ENCODE measurements at regions not wholly inside any gene's neighbourhood (a gene's known extent, or its start where the extent isn't known, plus 50 kb on each side); places are given as distances from the start of the nearest gene placed in this dataset.
"Not testable (repeated sequence)": the region's sequence is repeated elsewhere in the genome, so short reads cannot be mapped to it uniquely, and the experiment has no call there.

DNA sequence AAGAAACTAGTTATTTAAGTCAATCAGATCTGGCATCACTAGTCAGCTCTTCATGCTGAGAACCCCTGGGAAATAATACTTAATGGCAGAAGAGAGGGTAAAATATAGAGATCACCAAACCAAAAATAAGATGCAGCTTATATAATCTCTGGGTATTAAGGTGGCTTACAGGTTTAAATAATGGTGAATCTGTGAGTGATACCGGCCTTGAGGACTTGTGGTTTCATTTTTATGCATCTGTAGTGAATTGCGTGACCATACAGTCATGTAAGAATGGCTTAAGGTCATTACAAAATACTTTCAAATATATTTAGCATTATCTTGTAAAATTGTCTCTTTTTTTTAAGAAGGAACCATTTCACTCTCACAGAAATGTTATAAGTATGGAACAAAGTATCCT lies 1192.2 kb downstream of the RPIA start:
- not testable (repeated sequence) for H3F3A ChIP-seq (ENCODE audit: insufficient read depth, low read length, poor library complexity, severe bottlenecking); H3K27ac ChIP-seq (ENCODE audit: low read length); H3K4me3 ChIP-seq (ENCODE audit: low read length); H3K4me2 ChIP-seq (ENCODE audit: low read length); H4K20me1 ChIP-seq (ENCODE audit: insufficient read depth); H2AFZ ChIP-seq (ENCODE audit: low read depth, low read length); H3K79me2 ChIP-seq (replicated peaks; ENCODE audit: insufficient read depth, low read length); H3K27me3 ChIP-seq (ENCODE audit: insufficient read depth, low read depth, low read length); H3K9me3 ChIP-seq (ENCODE audit: low read length); H3K9ac ChIP-seq (ENCODE audit: low read length); H3K36me3 ChIP-seq (ENCODE audit: insufficient read depth, low read length); H3K9me2 ChIP-seq (ENCODE audit: insufficient read depth, low read length)

DNA sequence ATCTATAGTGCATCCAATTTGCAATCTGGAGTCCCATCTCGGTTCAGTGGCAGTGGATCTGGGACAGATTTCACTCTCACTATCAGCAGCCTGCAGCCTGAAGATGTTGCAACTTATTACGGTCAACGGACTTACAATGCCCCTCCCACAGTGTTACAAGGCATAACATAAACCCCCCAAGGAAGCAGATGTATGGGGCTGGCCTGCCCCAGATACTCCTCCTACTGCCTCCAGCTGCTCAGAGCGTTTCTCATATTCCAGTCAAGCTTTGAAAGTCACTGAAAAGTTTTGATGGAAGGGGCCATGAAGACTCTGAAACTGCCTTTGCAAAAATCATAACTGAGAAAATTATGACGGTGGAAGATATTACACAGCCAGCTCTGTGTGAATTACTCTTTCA lies 1193.6 kb downstream of the RPIA start:
- H4K20me1 ChIP-seq (ENCODE audit: insufficient read depth); H3K27ac ChIP-seq (ENCODE audit: low read length); H2AFZ ChIP-seq (ENCODE audit: low read depth, low read length); H3K4me3 ChIP-seq (ENCODE audit: low read length); H3K4me2 ChIP-seq (ENCODE audit: low read length); H3K79me2 ChIP-seq (replicated peaks; ENCODE audit: insufficient read depth, low read length); H3K36me3 ChIP-seq (ENCODE audit: insufficient read depth, low read length); H3K27me3 ChIP-seq (ENCODE audit: insufficient read depth, low read depth, low read length); H3K9me2 ChIP-seq (ENCODE audit: insufficient read depth, low read length); H3K9ac ChIP-seq (ENCODE audit: low read length); H3K9me3 ChIP-seq (ENCODE audit: low read length); H3F3A ChIP-seq (ENCODE audit: insufficient read depth, low read length, poor library complexity, severe bottlenecking): not testable (repeated sequence)

- H3F3A ChIP-seq (ENCODE audit: insufficient read depth, low read length, poor library complexity, severe bottlenecking); H3K36me3 ChIP-seq (ENCODE audit: insufficient read depth, low read length); H3K4me3 ChIP-seq (ENCODE audit: low read length); H3K27me3 ChIP-seq (ENCODE audit: insufficient read depth, low read depth, low read length); H2AFZ ChIP-seq (ENCODE audit: low read depth, low read length); H3K9me3 ChIP-seq (ENCODE audit: low read length); H3K9me2 ChIP-seq (ENCODE audit: insufficient read depth, low read length); H3K9ac ChIP-seq (ENCODE audit: low read length); H3K27ac ChIP-seq (ENCODE audit: low read length); H4K20me1 ChIP-seq (ENCODE audit: insufficient read depth); H3K4me2 ChIP-seq (ENCODE audit: low read length); H3K79me2 ChIP-seq (replicated peaks; ENCODE audit: insufficient read depth, low read length): not testable (repeated sequence)
Measured at GRCh38 chr2:89888693-89889092, 1197.2 kb downstream of the RPIA start.

DNA sequence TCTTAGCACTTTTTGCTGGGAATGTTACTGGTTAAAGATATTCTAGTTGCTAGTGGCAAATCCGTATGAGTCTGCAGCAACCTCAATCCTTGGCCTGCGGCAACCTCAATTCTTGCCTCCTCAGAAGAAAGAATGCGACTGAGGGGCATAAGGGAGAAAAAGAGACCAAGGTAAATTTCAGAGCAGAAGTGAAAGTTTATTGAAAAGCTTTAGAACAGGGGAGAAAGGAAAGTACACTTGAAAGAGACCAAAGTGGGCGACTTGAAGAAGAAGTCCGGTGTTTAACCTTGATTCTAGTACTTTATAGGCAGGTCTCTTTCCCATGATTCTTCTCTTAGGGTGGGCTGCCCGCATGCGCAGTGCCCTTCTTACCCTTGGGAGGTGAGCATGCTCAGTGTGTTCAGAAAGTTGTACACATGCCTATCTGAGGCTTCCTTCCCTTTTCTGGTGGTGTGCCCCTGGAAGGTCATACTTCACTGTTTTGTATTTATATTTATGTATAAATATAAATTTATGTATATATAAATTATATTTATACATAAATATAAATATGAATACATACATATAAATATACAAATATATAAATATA lies 1198.8 kb downstream of the RPIA start:
- not testable (repeated sequence) for H3K9me2 ChIP-seq (ENCODE audit: insufficient read depth, low read length); H3K79me2 ChIP-seq (replicated peaks; ENCODE audit: insufficient read depth, low read length); H3F3A ChIP-seq (ENCODE audit: insufficient read depth, low read length, poor library complexity, severe bottlenecking)

GRCh38 chr2:89894988-89895387 lies 1203.5 kb downstream of the RPIA start:
- H3K9me2 ChIP-seq (ENCODE audit: insufficient read depth, low read length); H3K79me2 ChIP-seq (replicated peaks; ENCODE audit: insufficient read depth, low read length); H3K9ac ChIP-seq (ENCODE audit: low read length); H3K4me2 ChIP-seq (ENCODE audit: low read length); H2AFZ ChIP-seq (ENCODE audit: low read depth, low read length); H3F3A ChIP-seq (ENCODE audit: insufficient read depth, low read length, poor library complexity, severe bottlenecking); H3K4me3 ChIP-seq (ENCODE audit: low read length); H4K20me1 ChIP-seq (ENCODE audit: insufficient read depth); H3K9me3 ChIP-seq (ENCODE audit: low read length); H3K27me3 ChIP-seq (ENCODE audit: insufficient read depth, low read depth, low read length); H3K27ac ChIP-seq (ENCODE audit: low read length); H3K36me3 ChIP-seq (ENCODE audit: insufficient read depth, low read length): not testable (repeated sequence)

More for the DNA sequence above, 1198.8 kb downstream of the RPIA start:
- not testable (repeated sequence) for H3K27me3 ChIP-seq (ENCODE audit: insufficient read depth, low read depth, low read length); H3K27ac ChIP-seq (ENCODE audit: low read length); H4K20me1 ChIP-seq (ENCODE audit: insufficient read depth); H2AFZ ChIP-seq (ENCODE audit: low read depth, low read length); H3K9ac ChIP-seq (ENCODE audit: low read length); H3K4me2 ChIP-seq (ENCODE audit: low read length); H3K4me3 ChIP-seq (ENCODE audit: low read length); H3K36me3 ChIP-seq (ENCODE audit: insufficient read depth, low read length); H3K9me3 ChIP-seq (ENCODE audit: low read length)

DNA sequence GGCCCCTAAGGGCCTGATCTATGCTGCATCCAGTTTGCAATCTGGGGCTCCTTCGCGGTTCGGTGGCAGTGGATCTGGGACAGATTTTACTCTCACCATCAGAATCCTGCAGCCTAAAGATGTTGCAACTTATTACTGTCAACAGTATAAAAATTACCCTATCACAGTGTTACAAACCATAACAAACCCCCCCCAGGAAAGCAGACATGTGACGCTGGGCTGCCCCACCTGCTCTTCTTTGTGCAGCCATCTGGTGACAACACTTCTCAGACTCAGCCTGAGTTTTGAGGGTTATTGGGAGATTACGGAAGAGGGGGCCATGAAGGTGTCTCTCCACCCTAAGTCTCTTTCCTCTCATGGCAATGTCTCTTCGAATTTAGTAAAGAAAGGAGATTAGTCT lies 1204.2 kb downstream of the RPIA start:
- H3K4me3 ChIP-seq (ENCODE audit: low read length); H3K9ac ChIP-seq (ENCODE audit: low read length); H3K4me2 ChIP-seq (ENCODE audit: low read length); H2AFZ ChIP-seq (ENCODE audit: low read depth, low read length); H3K9me3 ChIP-seq (ENCODE audit: low read length); H3K79me2 ChIP-seq (replicated peaks; ENCODE audit: insufficient read depth, low read length); H3K27ac ChIP-seq (ENCODE audit: low read length); H3K36me3 ChIP-seq (ENCODE audit: insufficient read depth, low read length); H3F3A ChIP-seq (ENCODE audit: insufficient read depth, low read length, poor library complexity, severe bottlenecking); H3K27me3 ChIP-seq (ENCODE audit: insufficient read depth, low read depth, low read length); H4K20me1 ChIP-seq (ENCODE audit: insufficient read depth); H3K9me2 ChIP-seq (ENCODE audit: insufficient read depth, low read length): not testable (repeated sequence)

DNA sequence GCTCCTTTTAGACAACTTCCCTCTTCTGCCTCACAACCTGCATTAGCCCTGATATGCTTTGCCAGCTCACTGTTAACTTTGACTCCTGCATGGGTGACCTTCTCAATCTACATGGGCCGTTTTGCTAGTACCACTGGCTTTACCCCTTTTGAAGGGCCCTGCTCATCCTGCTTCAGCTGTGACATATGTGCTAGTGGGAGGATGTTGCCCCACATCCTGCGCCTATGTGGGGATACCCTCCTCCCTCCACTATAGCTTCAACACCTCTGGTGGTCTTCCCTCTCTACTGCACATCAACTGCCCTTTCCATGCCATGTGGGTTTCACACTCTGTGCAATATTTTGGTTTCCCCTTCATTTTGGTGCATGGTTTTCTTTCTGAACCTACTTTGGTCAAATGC lies 1235.5 kb downstream of the RPIA start:
- not testable (repeated sequence) for H3F3A ChIP-seq (ENCODE audit: insufficient read depth, low read length, poor library complexity, severe bottlenecking); H4K20me1 ChIP-seq (ENCODE audit: insufficient read depth); H3K27ac ChIP-seq (ENCODE audit: low read length); H3K27me3 ChIP-seq (ENCODE audit: insufficient read depth, low read depth, low read length); H3K4me3 ChIP-seq (ENCODE audit: low read length); H3K36me3 ChIP-seq (ENCODE audit: insufficient read depth, low read length); H3K79me2 ChIP-seq (replicated peaks; ENCODE audit: insufficient read depth, low read length); H3K9me2 ChIP-seq (ENCODE audit: insufficient read depth, low read length); H3K9me3 ChIP-seq (ENCODE audit: low read length); H3K9ac ChIP-seq (ENCODE audit: low read length); H2AFZ ChIP-seq (ENCODE audit: low read depth, low read length); H3K4me2 ChIP-seq (ENCODE audit: low read length)

- H3K9ac ChIP-seq (ENCODE audit: low read length); H2AFZ ChIP-seq (ENCODE audit: low read depth, low read length); H3K79me2 ChIP-seq (replicated peaks; ENCODE audit: insufficient read depth, low read length); H3K27me3 ChIP-seq (ENCODE audit: insufficient read depth, low read depth, low read length); H3K36me3 ChIP-seq (ENCODE audit: insufficient read depth, low read length); H3F3A ChIP-seq (ENCODE audit: insufficient read depth, low read length, poor library complexity, severe bottlenecking); H3K4me3 ChIP-seq (ENCODE audit: low read length); H3K9me2 ChIP-seq (ENCODE audit: insufficient read depth, low read length); H3K9me3 ChIP-seq (ENCODE audit: low read length); H4K20me1 ChIP-seq (ENCODE audit: insufficient read depth); H3K4me2 ChIP-seq (ENCODE audit: low read length); H3K27ac ChIP-seq (ENCODE audit: low read length): not testable (repeated sequence)
Measured at GRCh38 chr2:89935436-89935835, 1244.0 kb downstream of the RPIA start.
